HG03469 (cell line): ENCODE measurements at regions not wholly inside any gene's neighbourhood (a gene's known extent, or its start where the extent isn't known, plus 50 kb on each side); places are given as distances from the start of the nearest gene placed in this dataset.

Source experiments
- ATAC-seq: cut with Tn5 transposase; IDR thresholded peaks from one replicate; pipeline ENCODE4 v1.9.1; 2021; ENCODE audit warnings: mild to moderate bottlenecking, moderate library complexity, moderate number of reproducible peaks; ENCODE audit not compliant: unreplicated experiment

DNA sequence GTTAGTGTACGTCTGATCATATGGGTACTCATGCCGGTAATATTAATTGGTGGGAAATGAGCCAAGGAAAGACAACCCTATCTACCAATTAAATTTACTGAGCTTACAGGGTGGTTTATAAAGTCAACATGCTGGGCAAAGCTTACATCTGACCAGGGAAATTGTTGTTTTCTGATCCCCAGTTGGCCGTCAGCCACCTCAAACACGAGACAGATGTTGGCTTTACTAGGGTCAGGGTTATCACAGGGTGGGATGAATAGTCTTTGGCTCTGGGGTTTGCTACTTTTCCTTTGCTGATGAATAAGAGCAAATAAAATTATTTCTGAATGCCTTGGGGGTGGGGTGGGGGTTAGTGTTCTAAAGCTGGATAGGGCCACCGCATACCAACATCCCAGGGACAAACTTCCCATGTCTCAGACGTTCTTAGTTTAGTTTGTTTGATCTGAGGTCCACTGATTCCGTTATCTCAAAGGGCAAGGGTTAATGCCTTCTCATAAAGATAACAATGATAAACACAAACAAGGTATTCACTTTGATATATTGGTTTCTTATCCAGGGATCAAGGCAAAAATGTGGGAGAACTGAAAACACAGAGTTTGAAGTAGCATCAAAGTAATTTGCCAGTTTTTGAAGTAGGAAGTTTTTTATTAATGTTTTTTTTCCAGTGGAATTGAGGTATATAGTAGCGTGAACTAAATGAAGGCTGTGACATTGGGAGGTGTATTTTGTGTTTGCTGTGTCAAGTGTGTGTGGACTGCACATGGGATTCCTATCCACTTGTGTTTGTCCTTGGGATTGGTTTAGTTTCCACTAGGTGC, 109.1 kb upstream of the RPS23 start:
- ATAC-seq: no peak

DNA sequence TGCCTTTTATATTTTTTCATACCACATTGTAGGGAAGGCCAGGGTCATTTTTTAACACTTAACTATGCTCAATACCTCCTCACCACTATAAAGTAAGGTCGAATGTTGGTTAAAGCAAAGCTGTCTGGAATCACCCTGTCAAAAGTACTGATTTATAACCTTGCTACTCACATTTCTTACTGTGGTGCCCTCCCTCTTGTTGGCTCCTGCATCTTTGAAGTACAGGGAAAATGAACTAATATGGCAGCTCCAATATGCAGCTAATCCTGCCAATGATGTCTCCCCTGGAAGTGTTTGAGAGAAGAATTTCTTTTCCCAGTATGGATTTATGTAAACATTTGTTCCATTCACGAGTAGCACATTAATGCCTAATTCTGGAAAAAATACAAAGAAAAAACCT, 108.4 kb upstream of the RPS23 start:
- no peak for ATAC-seq

GRCh38 chr5:82384034-82384750, 106.0 kb upstream of the RPS23 start:
- ATAC-seq: no peak

GRCh38 chr5:82381591-82381990, 103.4 kb upstream of the RPS23 start:
- no peak for ATAC-seq

- ATAC-seq: no peak
Observed at GRCh38 chr5:82376307-82376706, 98.2 kb upstream of the RPS23 start.

GRCh38 chr5:82375488-82376244, 97.5 kb upstream of the RPS23 start:
- ATAC-seq: no peak

DNA sequence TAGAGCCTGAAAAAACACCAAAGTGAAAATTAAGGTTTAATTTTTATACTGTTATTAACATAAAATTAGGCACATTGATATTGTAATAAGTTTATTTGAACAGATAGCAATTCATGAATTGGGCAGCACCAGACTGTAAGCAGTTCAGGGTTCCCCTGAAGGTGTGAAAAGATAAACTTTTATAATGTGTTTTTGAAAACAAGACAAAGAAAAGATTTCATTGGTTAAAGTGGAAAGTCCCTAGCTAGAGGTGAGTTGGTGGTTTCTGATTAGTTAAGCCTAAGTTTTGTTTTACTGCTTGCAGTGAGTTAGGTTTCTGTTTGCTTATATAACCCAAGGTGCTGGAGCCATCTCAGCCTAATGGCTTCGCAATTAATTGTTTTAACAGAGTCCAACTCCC, 96.5 kb upstream of the RPS23 start:
- ATAC-seq: no peak

GRCh38 chr5:82367930-82368329, 89.8 kb upstream of the RPS23 start:
- ATAC-seq: no peak

GRCh38 chr5:82365744-82366228, 87.6 kb upstream of the RPS23 start:
- ATAC-seq: no peak

- no peak for ATAC-seq
Observed at GRCh38 chr5:82365026-82365425, 86.9 kb upstream of the RPS23 start.

- ATAC-seq: no peak
Observed at GRCh38 chr5:82364497-82364896, 86.3 kb upstream of the RPS23 start.

- ATAC-seq: no peak
Observed at GRCh38 chr5:82363524-82363923, 85.4 kb upstream of the RPS23 start.

- ATAC-seq: no peak
Observed at GRCh38 chr5:82362636-82363035, 84.5 kb upstream of the RPS23 start.

GRCh38 chr5:82360022-82360421, 81.9 kb upstream of the RPS23 start:
- no peak for ATAC-seq

DNA sequence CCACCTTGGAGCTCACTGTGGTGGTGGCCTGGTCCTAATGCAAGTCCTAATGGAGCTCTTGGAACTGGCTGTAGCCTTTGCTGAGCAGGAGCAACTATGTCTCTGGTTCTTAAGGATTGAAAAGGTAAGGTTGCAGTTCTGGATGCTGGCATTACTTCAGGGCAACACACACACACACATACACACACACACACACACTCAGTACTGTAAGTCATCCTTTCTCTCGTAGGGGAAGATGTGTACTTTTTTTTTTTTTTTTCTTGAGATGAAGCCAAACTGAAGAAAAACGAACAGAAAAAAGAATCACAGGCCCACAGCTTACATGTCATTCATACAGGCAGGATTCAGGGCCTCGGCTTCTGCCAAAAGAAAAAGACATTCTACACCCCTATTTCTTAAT, 81.1 kb upstream of the RPS23 start:
- no peak for ATAC-seq

DNA sequence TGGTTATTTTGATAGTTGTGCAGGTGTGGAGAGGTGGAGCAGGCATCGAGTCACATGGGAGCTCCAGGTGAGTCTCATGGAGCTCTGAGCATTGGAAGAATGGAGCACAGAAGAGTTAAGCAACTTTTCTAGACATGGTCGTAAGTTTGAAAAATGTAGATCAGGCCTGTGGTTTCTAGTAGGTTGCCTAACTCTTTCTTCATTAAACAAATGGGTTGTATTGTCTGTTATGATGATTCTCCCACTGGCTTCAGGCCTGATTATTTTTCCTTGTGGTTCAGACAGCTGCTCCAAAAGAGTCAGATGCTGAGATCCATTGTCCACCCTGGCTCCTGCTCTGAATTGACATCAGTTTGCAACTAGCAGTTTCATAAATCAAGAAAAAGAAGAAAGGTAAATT, 80.3 kb upstream of the RPS23 start:
- no peak for ATAC-seq

DNA sequence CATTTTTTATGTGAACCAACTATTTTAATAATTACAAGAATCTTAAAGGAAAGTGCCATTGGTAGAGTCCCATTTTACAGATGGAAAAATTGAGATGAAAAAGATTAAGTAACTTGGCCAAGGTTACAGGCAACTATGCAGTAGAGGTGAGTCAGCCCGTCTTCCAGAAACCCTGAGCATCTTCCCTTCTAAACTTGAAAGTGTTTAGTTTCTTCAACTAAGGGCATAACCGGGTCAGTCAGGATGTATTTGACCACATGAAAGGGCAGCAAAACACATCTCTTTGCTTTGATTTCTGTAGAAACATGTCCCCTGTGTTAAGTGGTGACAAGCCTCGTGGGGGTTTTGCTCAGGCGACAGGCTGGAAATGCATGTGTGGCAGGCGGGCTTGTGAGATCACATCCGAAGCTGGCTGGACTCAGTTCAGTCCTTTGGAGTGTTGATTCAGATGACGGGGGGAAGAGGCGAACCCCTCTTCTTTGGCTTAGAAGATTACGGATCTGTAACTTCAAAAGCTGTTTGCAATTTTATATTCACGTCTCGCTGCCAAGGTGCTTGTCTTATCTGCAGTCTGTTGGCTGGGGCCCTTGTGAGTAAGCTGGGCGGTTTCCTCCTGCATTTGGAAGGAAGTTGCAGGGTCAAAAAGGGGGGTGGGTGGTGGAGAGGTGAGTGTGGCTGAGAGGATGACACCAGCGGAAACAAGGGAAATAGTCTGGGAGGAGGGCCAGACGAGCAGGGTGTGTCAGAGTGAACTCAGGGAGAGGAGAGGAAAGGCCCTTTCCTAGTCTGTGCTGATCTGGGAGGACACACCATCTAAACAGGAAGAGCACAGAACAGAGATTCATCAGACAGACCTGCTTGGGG, 78.9 kb upstream of the RPS23 start:
- no peak for ATAC-seq

DNA sequence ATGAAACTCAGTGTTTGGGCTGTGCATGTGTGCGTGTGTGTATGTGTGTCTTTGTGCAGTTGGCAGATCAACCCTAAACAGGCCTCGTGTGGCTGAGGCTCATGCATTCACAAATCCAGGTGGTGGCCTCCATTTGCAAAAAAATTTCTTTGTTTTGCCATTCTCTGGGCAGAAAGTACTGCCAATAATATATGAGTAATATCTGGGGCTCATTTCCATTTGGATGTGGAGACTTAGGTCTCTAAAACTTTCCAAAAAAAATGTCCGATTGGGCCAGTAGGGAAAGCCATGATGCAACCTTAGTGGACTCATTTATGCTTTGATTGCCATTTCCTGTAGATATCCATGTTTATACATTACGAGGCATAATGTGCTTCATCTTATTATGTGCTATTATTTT, 77.9 kb upstream of the RPS23 start:
- no peak for ATAC-seq

DNA sequence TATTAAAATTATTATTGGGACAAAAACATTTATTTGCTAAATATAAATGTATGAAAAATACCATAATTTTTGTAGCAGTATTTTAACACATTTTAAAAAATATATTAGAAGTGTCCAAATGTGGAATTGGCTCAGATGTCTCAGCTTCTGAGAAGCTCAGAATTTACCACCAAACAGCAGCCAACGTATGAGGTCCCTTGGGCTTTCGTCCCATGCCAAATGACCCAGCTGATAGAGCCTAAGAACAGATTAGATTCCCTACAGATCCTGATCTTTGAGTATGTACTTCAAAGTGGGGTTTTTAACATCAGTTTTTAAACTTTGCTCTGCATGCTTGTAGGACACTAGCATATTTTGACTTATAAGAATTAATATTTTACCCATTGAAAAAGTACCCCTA, 77.3 kb upstream of the RPS23 start:
- ATAC-seq: no peak

DNA sequence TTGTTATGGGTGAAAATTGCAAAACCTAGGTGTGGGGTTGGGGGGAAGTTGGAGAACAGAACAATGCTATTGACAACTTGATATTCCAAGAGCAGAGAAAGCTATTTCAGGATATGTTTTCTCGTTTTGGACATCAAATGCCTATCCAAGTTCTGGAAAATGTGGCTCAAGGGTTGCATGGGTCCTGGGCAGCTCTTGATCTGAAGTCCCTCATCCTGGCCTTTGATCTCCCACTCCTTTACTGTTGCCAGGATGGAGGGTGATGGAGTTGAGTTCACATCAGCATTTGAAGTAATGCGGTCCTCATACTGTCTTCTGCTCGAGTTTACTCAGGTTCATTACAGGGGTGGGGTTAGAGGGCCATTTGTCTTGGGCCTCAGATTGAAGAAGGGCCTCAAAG, 76.9 kb upstream of the RPS23 start:
- ATAC-seq: no peak

DNA sequence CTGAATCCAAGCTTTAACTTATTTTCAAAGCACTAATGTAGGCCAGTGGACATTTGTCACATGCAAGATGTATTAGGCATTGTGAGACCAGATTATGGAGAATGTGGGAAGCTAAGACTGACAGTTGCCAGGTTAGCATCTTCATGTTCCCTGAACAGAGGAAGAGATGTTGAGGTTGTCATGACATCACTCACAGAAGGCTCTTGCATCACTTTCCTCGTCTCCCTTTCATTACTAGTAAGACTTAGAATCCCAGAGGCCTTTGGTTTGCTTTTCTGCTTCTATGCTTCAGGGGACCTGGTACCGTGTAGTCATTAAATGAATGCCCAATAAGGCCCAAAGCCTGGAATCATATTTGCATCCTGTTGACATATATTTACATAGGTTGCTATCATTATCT, 76.4 kb upstream of the RPS23 start:
- no peak for ATAC-seq
